ENCODE measurements at regions not wholly inside any gene's neighbourhood (a gene's known extent, or its start where the extent isn't known, plus 50 kb on each side); places are given as distances from the start of the nearest gene placed in this dataset.
A peak's percentile ranks its signal among the peaks of the same experiment; 100 is the strongest.

- Histone ChIP-seq H3K9me3 (ENCODE audit: control insufficient read depth, insufficient read depth, low read length) (no peaks in the 10 kb centered on the region), H4K20me1 (ENCODE audit: insufficient read depth, low read length) (no peaks in the 10 kb centered on the region), H3K79me1 (ENCODE audit: low read depth in 1 of 2, low read length in 2 of 2) (peaks cover 4 to 31% of the 10 kb centered on the region in 2 experiments; a peak in 3 of 4 replicates), H2BK5ac (ENCODE audit: low read depth, low read length, poor library complexity, severe bottlenecking) (peak overlapping the region; percentile 99), H3K36me3 (ENCODE audit: control insufficient read depth, insufficient read depth, low read length) (no peaks in the 10 kb centered on the region), H3K4ac (ENCODE audit: low read depth, low read length) (peak overlapping the region; percentile 81; the same call in 1 of the 2 replicates), H3K14ac (replicated peaks; ENCODE audit: low read depth, low read length) (peak overlapping the region; percentile 77), H3K4me2 (ENCODE audit: low read depth, low read length) (peak overlapping the region; percentile 10; the same call in 1 of the 2 replicates), H3K27ac (ENCODE audit: insufficient read depth, low read length) (peak overlapping the region; percentile 99; the same call in 1 of the 2 replicates), H3K9me1 (ENCODE audit: insufficient read depth, low read length) (peaks cover 16% of the 10 kb centered on the region), H3K56ac (ENCODE audit: extremely low read depth, insufficient read depth, low read length) (peak overlapping the region; percentile 64), H2AFZ (replicated peaks; ENCODE audit: low read length, poor library complexity) (no peak overlapping the region), H2AK9ac (replicated peaks; ENCODE audit: low read depth, low read length, poor library complexity) (no peak overlapping the region), H3K27me3 (ENCODE audit: control insufficient read depth, insufficient read depth, low read length) (no peaks in the 10 kb centered on the region), H2BK120ac (ENCODE audit: low read depth, low read length) (peak overlapping the region; percentile 93), H2AK5ac (ENCODE audit: low read depth, low read length) (peak overlapping the region; percentile 75; the same call in 1 of the 2 replicates), H2BK15ac (ENCODE audit: low read depth, low read length) (peak overlapping the region; percentile 80; the same call in 1 of the 3 replicates), H4K5ac (ENCODE audit: low read depth, low read length) (peak overlapping the region; percentile 54; the same call in 1 of the 2 replicates), H3K23ac (ENCODE audit: low read depth, low read length) (peak overlapping the region; percentile 78; the same call in 1 of the 2 replicates), H3K4me1 (ENCODE audit: control insufficient read depth, insufficient read depth, low read length) (peaks cover 25% of the 10 kb centered on the region), H2BK20ac (ENCODE audit: low read depth, low read length) (peak overlapping the region; percentile 89), H4K91ac (ENCODE audit: insufficient read depth, low read depth, low read length) (peak overlapping the region; percentile 91), H4K8ac (ENCODE audit: low read depth in 2 of 2, low read length in 2 of 2) (peak overlapping the region; percentile 73 to 74; a peak in 2 of 4 replicates), H3K9ac (ENCODE audit: low read depth, low read length) (no peak overlapping the region; the same call in 1 of the 2 replicates), H3K4me3 (ENCODE audit: insufficient read depth, low read depth, low read length) (no peak overlapping the region), H3K18ac (ENCODE audit: low read depth, low read length) (peak overlapping the region; percentile 95)
- in situ Hi-C loops (cut with MboI; ENCODE audit: low sequenced_read_pairs) (no loop called here), dilution Hi-C loops (cut with HindIII; ENCODE audit: low sequenced_read_pairs, unreplicated experiment) (no loop called here), intact Hi-C loops (cut with micrococcal nuclease) (loop anchor here (2.0 to 5.0 kb wide), 2 partner anchors 67 to 131 kb away; partner anchors contain the start of genes CLHC1 and RPS27A)
- ChIA-PET POLR2A (ENCODE audit: unreplicated experiment) (interaction anchor here (1.3 to 1.8 kb wide), 2 partner anchors 51 to 53 kb away, joined by 6 to 7 read pairs; partner anchors contain the start of gene RTN4), CTCF (interaction anchor here (1.2 kb wide), 1 partner anchor 202 kb away, joined by 3 read pairs; no protein-coding TSS in a partner anchor)
- DNase-seq (no peak), ATAC-seq (ENCODE audit: low read depth) (no peak)
- TF ChIP-seq ELK1 (IDR thresholded peaks at IDR 0.05; ENCODE audit: borderline replicate concordance, low read depth, low read length) (no peak), CHD1 (IDR thresholded peaks at IDR 0.05; ENCODE audit: low read depth, low read length) (no peak), POLR2A (IDR thresholded peaks at IDR 0.05; ENCODE audit: low read depth, low read length) (no peak)
- no TSS peak for BruUV-seq (replicated peaks)
Observed at GRCh38 chr2:55101466-55101865, 51.2 kb upstream of the RTN4 start.

Data from IMR-90 (cell line).